C4-2B (cell line): ENCODE measurements at regions not wholly inside any gene's neighbourhood (a gene's known extent, or its start where the extent isn't known, plus 50 kb on each side); places are given as distances from the start of the nearest gene placed in this dataset.
"Not testable (repeated sequence)": the region's sequence is repeated elsewhere in the genome, so short reads cannot be mapped to it uniquely, and the experiment has no call there.

Experiments
- ZFX ChIP-seq: fragments of 450-650 bp; IDR thresholded peaks from 2 replicates; pipeline ENCODE4 v1.6.1; 2017
- TF ChIP-seq, protein P1 (sequence below): fragments of 450-650 bp; conservative IDR thresholded peaks from 2 replicates; pipeline ENCODE4 v1.5.1; 2017; ENCODE audit warnings: mild to moderate bottlenecking

DNA sequence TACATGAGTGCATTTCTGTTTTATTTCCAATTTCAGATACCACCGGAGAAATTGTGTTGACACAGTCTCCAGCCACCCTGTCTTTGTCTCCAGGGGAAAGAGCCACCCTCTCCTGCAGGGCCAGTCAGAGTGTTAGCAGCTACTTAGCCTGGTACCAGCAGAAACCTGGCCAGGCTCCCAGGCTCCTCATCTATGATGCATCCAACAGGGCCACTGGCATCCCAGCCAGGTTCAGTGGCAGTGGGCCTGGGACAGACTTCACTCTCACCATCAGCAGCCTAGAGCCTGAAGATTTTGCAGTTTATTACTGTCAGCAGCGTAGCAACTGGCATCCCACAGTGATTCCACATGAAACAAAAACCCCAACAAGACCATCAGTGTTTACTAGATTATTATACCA lies 1481.6 kb downstream of the RPIA start:
- TF ChIP-seq, protein P1, sequence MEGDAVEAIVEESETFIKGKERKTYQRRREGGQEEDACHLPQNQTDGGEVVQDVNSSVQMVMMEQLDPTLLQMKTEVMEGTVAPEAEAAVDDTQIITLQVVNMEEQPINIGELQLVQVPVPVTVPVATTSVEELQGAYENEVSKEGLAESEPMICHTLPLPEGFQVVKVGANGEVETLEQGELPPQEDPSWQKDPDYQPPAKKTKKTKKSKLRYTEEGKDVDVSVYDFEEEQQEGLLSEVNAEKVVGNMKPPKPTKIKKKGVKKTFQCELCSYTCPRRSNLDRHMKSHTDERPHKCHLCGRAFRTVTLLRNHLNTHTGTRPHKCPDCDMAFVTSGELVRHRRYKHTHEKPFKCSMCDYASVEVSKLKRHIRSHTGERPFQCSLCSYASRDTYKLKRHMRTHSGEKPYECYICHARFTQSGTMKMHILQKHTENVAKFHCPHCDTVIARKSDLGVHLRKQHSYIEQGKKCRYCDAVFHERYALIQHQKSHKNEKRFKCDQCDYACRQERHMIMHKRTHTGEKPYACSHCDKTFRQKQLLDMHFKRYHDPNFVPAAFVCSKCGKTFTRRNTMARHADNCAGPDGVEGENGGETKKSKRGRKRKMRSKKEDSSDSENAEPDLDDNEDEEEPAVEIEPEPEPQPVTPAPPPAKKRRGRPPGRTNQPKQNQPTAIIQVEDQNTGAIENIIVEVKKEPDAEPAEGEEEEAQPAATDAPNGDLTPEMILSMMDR: not testable (repeated sequence)
- not testable (repeated sequence) for TF ChIP-seq ZFX
